IPS DF 6.9 (cell line): ENCODE measurements at regions not wholly inside any gene's neighbourhood (a gene's known extent, or its start where the extent isn't known, plus 50 kb on each side); places are given as distances from the start of the nearest gene placed in this dataset.
"Not testable (repeated sequence)": the region's sequence is repeated elsewhere in the genome, so short reads cannot be mapped to it uniquely, and the experiment has no call there.

ENCODE experiments used
- DNase-seq: peaks from one replicate; pipeline ENCODE4 v3.0.0-alpha.2; 2013; ENCODE audit warnings: low read depth, low spot score
- H3K27ac ChIP-seq: one replicate; pipeline ENCODE4 v1.5.1; 2013; ENCODE audit warnings: low read length, control low read depth
- H3K27me3 ChIP-seq: 2 replicates; pipeline ENCODE4 v1.6.1; 2013; ENCODE audit warnings: mild to moderate bottlenecking, low read length; ENCODE audit not compliant: control insufficient read depth, insufficient read depth
- H3K36me3 ChIP-seq: 2 replicates; pipeline ENCODE4 v1.6.1; 2013; ENCODE audit warnings: low read length; ENCODE audit not compliant: control insufficient read depth, insufficient read depth
- H3K4me1 ChIP-seq: 2 replicates; pipeline ENCODE4 v1.6.1; 2013; ENCODE audit warnings: low read length; ENCODE audit not compliant: control insufficient read depth, insufficient read depth
- H3K4me3 ChIP-seq: 2 replicates; pipeline ENCODE4 v1.5.1; 2013; ENCODE audit warnings: mild to moderate bottlenecking, low read length
- H3K9me3 ChIP-seq: 2 replicates; pipeline ENCODE4 v1.6.1; 2013; ENCODE audit warnings: low read length, inconsistent platforms; ENCODE audit not compliant: control insufficient read depth, insufficient read depth
- WGBS: extraction: QIAGEN DNeasy Blood & Tissue Kit; methylation state at CpG from one replicate; pipeline ENCODE4 v1.1.7; 2013; ENCODE audit warnings: mixed read lengths, missing lambda C conversion rate; ENCODE audit not compliant: insufficient read length, insufficient coverage; 5-methylcytosine and 5-hydroxymethylcytosine counted together

GRCh38 chr12:18840997-18841396 lies 103.1 kb downstream of the CAPZA3 start:
- not testable (repeated sequence) for H3K27me3 ChIP-seq, H3K9me3 ChIP-seq, H3K27ac ChIP-seq, DNase-seq, H3K4me3 ChIP-seq, H3K36me3 ChIP-seq, H3K4me1 ChIP-seq
- WGBS, result no CpG with 5 or more reads among the region's 4 CpGs

GRCh38 chr12:18849080-18849479 lies 111.2 kb downstream of the CAPZA3 start:
- no peak overlapping the region for H3K4me3 ChIP-seq
- DNase-seq, result no peak
- H3K9me3 ChIP-seq, result no peaks in the 10 kb centered on the region
- no peaks in the 10 kb centered on the region for H3K36me3 ChIP-seq
- no peak overlapping the region for H3K27ac ChIP-seq
- no peaks in the 10 kb centered on the region for H3K27me3 ChIP-seq
- no CpG with 5 or more reads among the region's 4 CpGs for WGBS
- H3K4me1 ChIP-seq, result no peaks in the 10 kb centered on the region

- 100% methylated on average over 1 of the region's 1 CpG for WGBS
- H3K36me3 ChIP-seq, result no peaks in the 10 kb centered on the region
These were observed 111.8 kb downstream of the CAPZA3 start for GRCh38 chr12:18849761-18850160.

GRCh38 chr12:18850752-18851151 lies 112.8 kb downstream of the CAPZA3 start:
- no CpG with 5 or more reads among the region's 1 CpG for WGBS
- H3K27ac ChIP-seq, result no peak overlapping the region
- no peak for DNase-seq
- no peak overlapping the region for H3K4me3 ChIP-seq
- H3K36me3 ChIP-seq, result no peaks in the 10 kb centered on the region
- no peaks in the 10 kb centered on the region for H3K4me1 ChIP-seq
- H3K9me3 ChIP-seq, result no peaks in the 10 kb centered on the region
- no peaks in the 10 kb centered on the region for H3K27me3 ChIP-seq

More at GRCh38 chr12:18849761-18850160, 111.8 kb downstream of the CAPZA3 start:
- Histone ChIP-seq H3K4me3 (no peak overlapping the region), H3K4me1 (no peaks in the 10 kb centered on the region), H3K9me3 (no peaks in the 10 kb centered on the region), H3K27me3 (no peaks in the 10 kb centered on the region), H3K27ac (no peak overlapping the region)
- no peak for DNase-seq

- no peaks in the 10 kb centered on the region for H3K27me3 ChIP-seq
- no peaks in the 10 kb centered on the region for H3K4me1 ChIP-seq
- H3K27ac ChIP-seq, result no peak overlapping the region
- no peaks in the 10 kb centered on the region for H3K9me3 ChIP-seq
- H3K36me3 ChIP-seq, result no peaks in the 10 kb centered on the region
- no peak overlapping the region for H3K4me3 ChIP-seq
- no peak for DNase-seq
- WGBS, result no CpG with 5 or more reads among the region's 3 CpGs
These were observed 113.4 kb downstream of the CAPZA3 start for GRCh38 chr12:18851271-18851670.

- no peaks in the 10 kb centered on the region for H3K36me3 ChIP-seq
- no peaks in the 10 kb centered on the region for H3K9me3 ChIP-seq
- peaks cover 2% of the 10 kb centered on the region; the same call in 1 of the 2 replicates for H3K4me1 ChIP-seq
- H3K27me3 ChIP-seq, result no peaks in the 10 kb centered on the region
- DNase-seq, result no peak
- no peak overlapping the region for H3K4me3 ChIP-seq
- 100% methylated on average over 2 of the region's 6 CpGs for WGBS
- H3K27ac ChIP-seq, result no peak overlapping the region
These were observed 115.8 kb downstream of the CAPZA3 start for GRCh38 chr12:18853570-18854366.

GRCh38 chr12:18857656-18858055 lies 119.7 kb downstream of the CAPZA3 start:
- H3K4me1 ChIP-seq, result peaks cover 4% of the 10 kb centered on the region; the same call in 1 of the 2 replicates
- H3K27me3 ChIP-seq, result no peaks in the 10 kb centered on the region
- no peaks in the 10 kb centered on the region for H3K36me3 ChIP-seq
- H3K9me3 ChIP-seq, result no peaks in the 10 kb centered on the region
- DNase-seq, result no peak
- H3K27ac ChIP-seq, result no peak overlapping the region
- no peak overlapping the region for H3K4me3 ChIP-seq

- no peak overlapping the region for H3K4me3 ChIP-seq
- no peak for DNase-seq
- no peaks in the 10 kb centered on the region for H3K27me3 ChIP-seq
- no peaks in the 10 kb centered on the region for H3K36me3 ChIP-seq
- peaks cover 5% of the 10 kb centered on the region; the same call in 1 of the 2 replicates for H3K4me1 ChIP-seq
- no peak overlapping the region for H3K27ac ChIP-seq
- WGBS, result no CpG with 5 or more reads among the region's 1 CpG
- H3K9me3 ChIP-seq, result no peaks in the 10 kb centered on the region
These were observed 121.5 kb downstream of the CAPZA3 start for GRCh38 chr12:18859400-18859799.

- peaks cover 5% of the 10 kb centered on the region; the same call in 1 of the 2 replicates for H3K4me1 ChIP-seq
These were observed 123.5 kb downstream of the CAPZA3 start for GRCh38 chr12:18861287-18861858.

GRCh38 chr12:18863769-18864500 lies 126.0 kb downstream of the CAPZA3 start:
- Histone ChIP-seq H3K27me3 (no peaks in the 10 kb centered on the region), H3K36me3 (no peaks in the 10 kb centered on the region), H3K4me1 (peaks cover 3% of the 10 kb centered on the region; the same call in 1 of the 2 replicates), H3K4me3 (no peak overlapping the region), H3K27ac (no peak overlapping the region), H3K9me3 (no peaks in the 10 kb centered on the region)
- WGBS, result no CpG with 5 or more reads among the region's 3 CpGs
- DNase-seq, result no peak

More at GRCh38 chr12:18861287-18861858, 123.5 kb downstream of the CAPZA3 start:
- WGBS, result no CpG with 5 or more reads among the region's 3 CpGs
- Histone ChIP-seq H3K9me3 (no peaks in the 10 kb centered on the region), H3K4me3 (no peak overlapping the region), H3K27me3 (no peaks in the 10 kb centered on the region), H3K27ac (no peak overlapping the region), H3K36me3 (no peaks in the 10 kb centered on the region)
- no peak for DNase-seq
